GM18873 (cell line): ENCODE measurements at regions not wholly inside any gene's neighbourhood (a gene's known extent, or its start where the extent isn't known, plus 50 kb on each side); places are given as distances from the start of the nearest gene placed in this dataset.
"Not testable (repeated sequence)": the region's sequence is repeated elsewhere in the genome, so short reads cannot be mapped to it uniquely, and the experiment has no call there.

Experiments used
- ATAC-seq: cut with Tn5 transposase; IDR thresholded peaks from one replicate; pipeline ENCODE4 v1.9.1; 2021; ENCODE audit warnings: mild to moderate bottlenecking, moderate library complexity, moderate number of reproducible peaks; ENCODE audit not compliant: unreplicated experiment, low FRiP score

GRCh38 chr4:95898226-95898625 is 58.3 kb downstream of the PDHA2 start:
- no peak for ATAC-seq

- no peak for ATAC-seq
Measured at GRCh38 chr4:95909211-95909610, 69.3 kb downstream of the PDHA2 start.

- no peak for ATAC-seq
Measured at GRCh38 chr4:95910749-95911148, 70.9 kb downstream of the PDHA2 start.

- ATAC-seq, result no peak
Measured at GRCh38 chr4:95921470-95921869, 81.6 kb downstream of the PDHA2 start.

- ATAC-seq, result no peak
Measured at GRCh38 chr4:95929448-95930064, 89.7 kb downstream of the PDHA2 start.

- no peak for ATAC-seq
Measured at GRCh38 chr4:95939141-95939540, 99.2 kb downstream of the PDHA2 start.

GRCh38 chr4:95949136-95949765 is 109.4 kb downstream of the PDHA2 start:
- ATAC-seq, result no peak

GRCh38 chr4:95949808-95950207 is 109.9 kb downstream of the PDHA2 start:
- ATAC-seq, result no peak

GRCh38 chr4:95952538-95952937 is 112.6 kb downstream of the PDHA2 start:
- not testable (repeated sequence) for ATAC-seq

- no peak for ATAC-seq
Measured at GRCh38 chr4:95956094-95956493, 116.2 kb downstream of the PDHA2 start.

- ATAC-seq, result no peak
Measured at GRCh38 chr4:95957054-95957453, 117.2 kb downstream of the PDHA2 start.

GRCh38 chr4:95957759-95958158 is 117.9 kb downstream of the PDHA2 start:
- ATAC-seq, result no peak

GRCh38 chr4:95959182-95959581 is 119.3 kb downstream of the PDHA2 start:
- ATAC-seq, result no peak

GRCh38 chr4:95959633-95960032 is 119.7 kb downstream of the PDHA2 start:
- ATAC-seq, result no peak

GRCh38 chr4:95963456-95963855 is 123.6 kb downstream of the PDHA2 start:
- ATAC-seq, result no peak

GRCh38 chr4:95979961-95980876 is 140.3 kb downstream of the PDHA2 start:
- no peak for ATAC-seq

- no peak for ATAC-seq
Measured at GRCh38 chr4:95980877-95981360, 141.0 kb downstream of the PDHA2 start.

- no peak for ATAC-seq
Measured at GRCh38 chr4:95981591-95981990, 141.7 kb downstream of the PDHA2 start.

GRCh38 chr4:95982516-95982915 is 142.6 kb downstream of the PDHA2 start:
- no peak for ATAC-seq

- ATAC-seq, result no peak
Measured at GRCh38 chr4:95984081-95984480, 144.2 kb downstream of the PDHA2 start.

GRCh38 chr4:95985051-95985450 is 145.2 kb downstream of the PDHA2 start:
- no peak for ATAC-seq
